Heart right ventricle (tissue), 16 donors: ENCODE measurements at regions not wholly inside any gene's neighbourhood (a gene's known extent, or its start where the extent isn't known, plus 50 kb on each side); places are given as distances from the start of the nearest gene placed in this dataset.
"Not testable (repeated sequence)": the region's sequence is repeated elsewhere in the genome, so short reads cannot be mapped to it uniquely, and the experiment has no call there.

Experiments used
- ATAC-seq, 8 donors: fragments of 200-7000 bp; cut with Tn5 transposase; one replicate each; pipeline ENCODE4 v1.9.1; 2020; ENCODE audit warnings: mild to moderate bottlenecking in 8 of 8, moderate library complexity in 8 of 8, moderate number of reproducible peaks in 1 of 8
- DNase-seq, 2 donors: peaks; one replicate each; pipeline ENCODE4 v3.0.0-alpha.2; 2020
- H3K27ac ChIP-seq, 10 donors: fragments of 200-600 bp; sonication (generic) in 2 of 10; one replicate each; pipeline versions ENCODE4 v1.5.0 to v1.8.0; 2020 to 2022; ENCODE audit warnings: mild to moderate bottlenecking in 3 of 10
- H3K27me3 ChIP-seq, 7 donors: fragments of 200-600 bp; one replicate each; pipeline ENCODE4 v1.8.0; 2021 to 2022; ENCODE audit warnings: mild to moderate bottlenecking in 2 of 7
- H3K36me3 ChIP-seq, 9 donors: fragments of 200-600 bp; sonication (generic) in 1 of 9; one replicate each; pipeline versions ENCODE4 v1.5.0 to v1.8.0; 2020 to 2022; ENCODE audit warnings: mild to moderate bottlenecking in 2 of 9
- H3K4me1 ChIP-seq, 9 donors: fragments of 200-600 bp; sonication (generic) in 1 of 9; one replicate each; pipeline versions ENCODE4 v1.5.0 to v1.8.0; 2020 to 2022; ENCODE audit warnings: mild to moderate bottlenecking in 4 of 9
- H3K4me3 ChIP-seq, 10 donors: fragments of 200-600 bp; sonication (generic) in 2 of 10; one replicate each; pipeline versions ENCODE4 v1.5.0 to v1.8.0; 2020 to 2022; ENCODE audit warnings: mild to moderate bottlenecking in 7 of 10, moderate library complexity in 2 of 10
- H3K9me3 ChIP-seq, 11 donors: fragments of 200-600 bp in 10 of 11; sonication (generic) in 2 of 11; one replicate each; pipeline versions ENCODE4 v1.5.0 to v1.8.0; 2013 to 2022; ENCODE audit warnings: mild to moderate bottlenecking in 2 of 11, control low read depth in 1 of 11, moderate library complexity in 1 of 11
- WGBS, 2 donors: extraction: QIAGEN DNeasy Blood & Tissue Kit; methylation state at CpG; one replicate each; pipeline ENCODE4 v1.1.7; 2013; ENCODE audit warnings: inconsistent platforms in 1 of 2; 5-methylcytosine and 5-hydroxymethylcytosine counted together
- intact Hi-C, 10 donors: fragments of 100-400 bp; cut with DNase I; formaldehyde crosslinking; loops; one replicate each; pipeline versions ENCODE4 v1.11.1 to v1.14.2; 2022
- TF ChIP-seq, protein P1 (sequence below), 9 donors: fragments of 200-600 bp; sonication (generic) in 2 of 9; IDR thresholded peaks; one replicate each; pipeline versions ENCODE4 v1.5.0 to v1.8.0; 2021 to 2022; ENCODE audit warnings: antibody characterized with exemption in 9 of 9, mild to moderate bottlenecking in 5 of 9, moderate library complexity in 1 of 9
- donor health status: Arrhythmogenic right ventricular cardiomyopathy.
- donor health status: ischemic (EF 13 %, LVEDD 7.1; RV severe dilation, severe dysfunction).
- donor health status: healthy with polysubstance abuse.
- donor health status: DM: no; HTN: yes; CAD: no.
- donor health status: DM: no; HTN: no; CAD: no.
- donor health status: ischemic (EF 25% LVEDD 6.9; RV normal size, moderate dysfunction).
- donor health status: ischemic (EF 25% LVEDD 5.7; RV mildly dilated, moderate dysfunction).
- donor health status: healthy.
- donor health status: DM: yes; HTN: yes; CAD: no.
- donor health status: Ischemic cardiomyopathy.
- donor health status: ischemic (EF 35%, LVEDD 5.7; RV mildly dilated, moderate dysfunction).
- donor health status: nonischemic (EF 11% LVEDD 7.7; RV severe dilation, severe dysfunction).
- donor health status: DM: yes; HTN: yes; CAD: no.
- donor health status: PGD.
- donor health status: ischemic (EF 29% LVEDD 5.4; RV normal size, mild dysfunction).
- donor health status: nonischemic (EF 23%, LVEDD 6.1; RV moderate dilation, normal function).

DNA sequence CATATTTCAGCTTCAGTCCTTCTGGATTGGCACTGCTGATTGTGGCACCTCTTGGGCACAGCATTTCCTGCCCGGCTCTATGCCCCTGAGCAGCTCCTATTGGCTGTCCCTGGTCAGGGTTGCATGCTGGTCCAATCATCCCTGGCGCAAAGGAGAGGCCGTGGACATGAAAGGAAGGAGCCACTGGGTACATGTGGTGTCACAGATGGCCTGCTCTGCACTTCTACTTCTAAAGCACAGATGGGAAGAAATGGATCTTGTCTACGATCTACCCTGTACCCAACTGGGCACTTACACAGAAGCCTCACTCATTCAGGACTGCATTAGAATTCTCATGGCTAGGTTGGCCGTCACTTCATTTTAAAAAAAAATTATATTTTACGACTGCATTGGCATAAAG lies 232.5 kb downstream of the SHQ1 start:
- WGBS, 2 donors, result 95 to 99% methylated on average over 6 of the region's 6 CpGs

DNA sequence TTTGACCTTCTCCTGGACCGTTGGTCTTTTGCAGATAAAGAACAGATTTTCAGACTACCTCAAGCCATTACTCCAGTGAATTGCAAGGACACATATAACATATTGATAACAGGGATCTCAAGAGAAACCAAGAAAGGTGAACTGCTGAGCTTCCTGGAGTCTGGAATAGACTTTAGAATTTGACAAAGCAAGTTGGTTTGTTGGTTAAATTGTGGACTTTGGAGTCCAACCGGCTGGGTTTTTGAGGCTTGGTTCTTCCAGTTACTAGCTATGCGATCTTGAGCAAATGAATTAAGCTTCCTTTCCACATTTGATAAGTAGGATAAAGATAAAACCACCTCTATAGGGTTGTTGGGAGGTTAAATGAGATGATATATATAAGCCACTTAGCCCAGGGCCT lies 233.1 kb downstream of the SHQ1 start:
- Histone ChIP-seq H3K36me3 (no peaks in the 10 kb centered on the region), H3K4me3 (no peak overlapping the region), H3K9me3 (peaks cover 0 to 11% (median 0%) of the 10 kb centered on the region in 11 donors), H3K27me3 (no peaks in the 10 kb centered on the region), H3K4me1 (peaks cover 0 to 12% (median 4%) of the 10 kb centered on the region in 9 donors), H3K27ac (no peak overlapping the region)
- WGBS, 2 donors, result 81 to 83% methylated on average over 3 of the region's 3 CpGs
- no peak for DNase-seq
- TF ChIP-seq, protein P1, sequence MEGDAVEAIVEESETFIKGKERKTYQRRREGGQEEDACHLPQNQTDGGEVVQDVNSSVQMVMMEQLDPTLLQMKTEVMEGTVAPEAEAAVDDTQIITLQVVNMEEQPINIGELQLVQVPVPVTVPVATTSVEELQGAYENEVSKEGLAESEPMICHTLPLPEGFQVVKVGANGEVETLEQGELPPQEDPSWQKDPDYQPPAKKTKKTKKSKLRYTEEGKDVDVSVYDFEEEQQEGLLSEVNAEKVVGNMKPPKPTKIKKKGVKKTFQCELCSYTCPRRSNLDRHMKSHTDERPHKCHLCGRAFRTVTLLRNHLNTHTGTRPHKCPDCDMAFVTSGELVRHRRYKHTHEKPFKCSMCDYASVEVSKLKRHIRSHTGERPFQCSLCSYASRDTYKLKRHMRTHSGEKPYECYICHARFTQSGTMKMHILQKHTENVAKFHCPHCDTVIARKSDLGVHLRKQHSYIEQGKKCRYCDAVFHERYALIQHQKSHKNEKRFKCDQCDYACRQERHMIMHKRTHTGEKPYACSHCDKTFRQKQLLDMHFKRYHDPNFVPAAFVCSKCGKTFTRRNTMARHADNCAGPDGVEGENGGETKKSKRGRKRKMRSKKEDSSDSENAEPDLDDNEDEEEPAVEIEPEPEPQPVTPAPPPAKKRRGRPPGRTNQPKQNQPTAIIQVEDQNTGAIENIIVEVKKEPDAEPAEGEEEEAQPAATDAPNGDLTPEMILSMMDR (IDR thresholded peaks at IDR 0.05), result no peak
- intact Hi-C loops, result no loop called here
- no peak for ATAC-seq

More for the DNA sequence above, 232.5 kb downstream of the SHQ1 start:
- ATAC-seq (no peak), DNase-seq (no peak)
- Histone ChIP-seq H3K9me3 (peaks cover 0 to 11% (median 0%) of the 10 kb centered on the region in 11 donors), H3K4me1 (peaks cover 0 to 12% (median 4%) of the 10 kb centered on the region in 9 donors), H3K4me3 (no peak overlapping the region), H3K27me3 (no peaks in the 10 kb centered on the region), H3K36me3 (no peaks in the 10 kb centered on the region), H3K27ac (no peak overlapping the region)
- intact Hi-C loops, result no loop called here
- TF ChIP-seq, protein P1 (IDR thresholded peaks at IDR 0.05), result no peak

DNA sequence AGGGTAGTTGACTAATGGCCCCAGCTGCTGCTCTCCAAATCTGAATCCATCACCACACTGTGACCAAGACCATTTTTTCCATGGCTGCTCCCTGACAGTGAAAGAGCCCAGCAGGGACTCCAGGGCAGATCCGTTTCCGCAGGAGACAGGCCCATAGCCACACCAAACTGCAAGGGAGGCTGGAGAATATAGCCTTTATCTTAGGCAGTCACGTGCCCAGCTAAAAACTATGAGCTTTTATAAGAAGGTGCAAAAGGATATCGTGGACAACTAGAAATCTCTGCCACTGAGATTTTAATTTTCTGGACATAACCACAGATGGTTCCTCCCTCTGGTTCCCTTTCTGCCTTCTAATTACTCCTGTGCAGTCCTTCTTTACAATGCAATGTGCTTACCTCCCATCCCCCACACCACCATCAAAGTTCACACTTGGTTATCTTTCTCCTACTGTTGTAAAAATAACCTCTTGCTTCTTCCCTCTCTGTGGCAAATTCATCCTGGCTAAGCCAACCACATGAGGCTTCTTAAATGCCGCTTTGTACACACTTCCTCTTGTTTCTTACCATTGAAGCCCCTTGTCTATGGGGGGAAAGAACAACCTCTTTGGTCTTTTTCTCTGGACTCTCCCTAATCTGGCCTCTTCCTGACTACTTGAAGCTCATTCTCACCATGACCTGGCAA lies 233.7 kb downstream of the SHQ1 start:
- H3K36me3 ChIP-seq, result no peaks in the 10 kb centered on the region
- whole genome bisulfite sequencing, 2 donors, result 61 to 71% methylated on average over 5 of the region's 5 CpGs
- no peak overlapping the region for H3K4me3 ChIP-seq
- TF ChIP-seq, protein P1 (IDR thresholded peaks at IDR 0.05), result no peak
- ATAC-seq (peak in 1 of 8 donors; percentile 28), DNase-seq (no peak)
- H3K27ac ChIP-seq, result no peak overlapping the region
- intact Hi-C loops, result no loop called here
- H3K27me3 ChIP-seq, result no peaks in the 10 kb centered on the region
- peaks cover 0 to 11% (median 0%) of the 10 kb centered on the region in 11 donors for H3K9me3 ChIP-seq
- H3K4me1 ChIP-seq, result peaks cover 0 to 12% (median 4%) of the 10 kb centered on the region in 9 donors

DNA sequence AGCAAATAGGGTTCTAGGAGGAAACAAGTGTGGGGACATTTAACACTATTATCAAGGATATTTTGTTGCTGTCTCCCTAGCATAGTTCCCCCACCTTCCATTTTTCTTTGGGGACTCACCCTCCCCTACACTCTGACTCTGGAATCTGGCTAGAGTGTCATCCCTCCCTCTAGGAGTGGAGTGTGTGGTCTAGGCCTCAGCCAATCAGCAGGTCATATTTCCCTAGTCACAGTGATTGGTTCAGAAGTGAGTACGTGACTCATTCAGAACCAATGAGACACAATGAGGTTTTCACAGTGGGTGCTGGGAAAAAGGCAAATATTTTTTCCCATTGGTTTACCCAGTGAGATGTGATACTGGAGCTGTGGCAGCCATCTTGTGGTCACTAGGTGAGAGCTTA lies 234.4 kb downstream of the SHQ1 start:
- peaks cover 0 to 11% (median 0%) of the 10 kb centered on the region in 11 donors for H3K9me3 ChIP-seq
- 98 to 100% methylated on average over 1 of the region's 1 CpG for WGBS, 2 donors
- H3K4me3 ChIP-seq, result no peak overlapping the region
- no peaks in the 10 kb centered on the region for H3K36me3 ChIP-seq
- H3K4me1 ChIP-seq, result peaks cover 0 to 12% (median 4%) of the 10 kb centered on the region in 9 donors
- intact Hi-C loops, result no loop called here
- ATAC-seq (no peak), DNase-seq (no peak)
- H3K27me3 ChIP-seq, result no peaks in the 10 kb centered on the region
- no peak overlapping the region for H3K27ac ChIP-seq
- TF ChIP-seq, protein P1 (IDR thresholded peaks at IDR 0.05), result no peak

DNA sequence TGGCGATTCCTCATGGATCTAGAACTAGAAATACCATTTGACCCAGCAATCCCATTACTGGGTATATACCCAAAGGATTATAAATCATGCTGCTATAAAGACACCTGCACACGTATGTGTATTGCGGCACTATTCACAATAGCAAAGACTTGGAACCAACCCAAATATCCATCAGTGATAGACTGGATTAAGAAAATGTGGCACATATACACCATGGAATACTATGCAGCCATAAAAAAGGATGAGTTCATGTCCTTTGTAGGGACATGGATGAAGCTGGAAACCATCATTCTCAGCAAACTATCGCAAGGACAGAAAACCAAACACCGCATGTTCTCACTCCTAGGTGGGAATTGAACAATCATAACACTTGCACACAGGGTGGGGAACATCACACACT lies 239.1 kb downstream of the SHQ1 start:
- H3K27me3 ChIP-seq, H3K4me1 ChIP-seq, ATAC-seq, DNase-seq, H3K36me3 ChIP-seq, H3K27ac ChIP-seq, H3K4me3 ChIP-seq, H3K9me3 ChIP-seq, intact Hi-C loops: not testable (repeated sequence)
- 95 to 98% methylated on average over 5 of the region's 5 CpGs for WGBS, 2 donors
